Uterus (tissue), 2 donors: ENCODE measurements at regions not wholly inside any gene's neighbourhood (a gene's known extent, or its start where the extent isn't known, plus 50 kb on each side); places are given as distances from the start of the nearest gene placed in this dataset.

Experiments used
- CTCF ChIP-seq, 4 experiments: fragments of 200-600 bp in 2 of 4; fragments of 450-650 bp in 2 of 4; sonication (generic) in 2 of 4; IDR thresholded peaks; one replicate each; pipeline ENCODE4 v1.5.1; 2016 to 2019; ENCODE audit warnings: antibody characterized with exemption in 4 of 4, mild to moderate bottlenecking in 2 of 4, moderate library complexity in 1 of 4
- POLR2A ChIP-seq, 2 donors: fragments of 450-650 bp; IDR thresholded peaks; one replicate each; pipeline ENCODE4 v1.6.1; 2016; ENCODE audit warnings: antibody characterized with exemption in 2 of 2, mild to moderate bottlenecking in 1 of 2, moderate library complexity in 1 of 2

DNA sequence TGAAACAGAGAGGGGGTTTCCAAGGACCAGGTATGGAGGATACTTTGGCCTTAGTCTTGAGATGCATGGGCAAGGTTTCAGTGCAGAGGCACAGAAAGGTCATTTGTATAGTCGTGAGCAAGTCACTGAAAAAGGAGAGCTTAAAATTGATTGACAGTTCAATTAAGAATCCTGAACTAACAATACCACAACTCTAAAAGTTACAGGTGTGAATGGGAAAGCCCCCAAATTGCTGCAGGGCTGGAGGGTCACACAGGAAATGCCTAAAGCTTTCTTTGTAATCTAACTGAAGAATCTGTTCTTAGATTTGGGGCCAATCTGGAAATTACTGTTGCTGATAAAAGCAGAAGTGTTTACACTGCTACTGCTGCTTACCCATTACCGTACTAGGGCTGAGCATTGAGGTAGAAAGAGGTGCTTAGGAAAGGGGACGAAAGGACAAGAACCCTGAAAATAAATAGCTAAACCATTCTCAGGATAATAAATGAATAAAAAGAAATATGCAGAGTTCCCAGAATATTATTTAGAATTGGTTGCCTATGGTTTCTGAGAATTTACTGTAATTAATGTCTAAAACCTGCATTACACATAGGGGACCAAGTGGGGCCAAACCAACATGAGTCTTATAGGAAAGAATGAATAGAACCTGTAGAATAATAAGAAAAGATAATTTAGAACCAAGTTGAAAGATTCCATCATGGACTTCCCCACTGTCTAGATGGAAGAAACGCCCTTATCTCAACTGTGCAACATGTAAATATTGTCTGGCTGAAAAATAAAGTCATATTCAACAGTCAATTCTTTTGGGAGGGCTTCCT is 91.9 kb upstream of the PPP1R2C start:
- TF ChIP-seq CTCF (IDR thresholded peaks at IDR 0.05) (no peak), POLR2A (IDR thresholded peaks at IDR 0.05) (no peak)
